WTC11 (cell line): ENCODE measurements at regions not wholly inside any gene's neighbourhood (a gene's known extent, or its start where the extent isn't known, plus 50 kb on each side); places are given as distances from the start of the nearest gene placed in this dataset.

Experiments
- AFF4 ChIP-seq: sonication (generic); formaldehyde crosslinking; IDR thresholded peaks from 2 replicates; pipeline ENCODE4 v1.8.1; 2023; ENCODE audit warnings: mild to moderate bottlenecking, missing genetic modification reagents, borderline replicate concordance
- CTCF ChIP-seq: fragments of 200-600 bp; IDR thresholded peaks from 2 replicates; pipeline ENCODE4 v1.8.0; 2022; ENCODE audit warnings: antibody characterized with exemption
- ESRRA ChIP-seq: sonication (generic); formaldehyde crosslinking; IDR thresholded peaks from 2 replicates; pipeline ENCODE4 v1.8.1; 2022; ENCODE audit warnings: mild to moderate bottlenecking, missing genetic modification reagents, borderline replicate concordance
- FOXK1 ChIP-seq: sonication (generic); formaldehyde crosslinking; IDR thresholded peaks from 2 replicates; pipeline ENCODE4 v1.8.0; 2022; ENCODE audit warnings: mild to moderate bottlenecking, moderate library complexity, missing genetic modification reagents
- HMGXB4 ChIP-seq: sonication (generic); formaldehyde crosslinking; IDR thresholded peaks from 2 replicates; pipeline ENCODE4 v1.8.1; 2023; ENCODE audit warnings: mild to moderate bottlenecking, moderate library complexity, missing genetic modification reagents
- IRF1 ChIP-seq: sonication (generic); formaldehyde crosslinking; IDR thresholded peaks from 2 replicates; pipeline ENCODE4 v1.8.0; 2023; ENCODE audit warnings: missing genetic modification reagents
- MAX ChIP-seq: sonication (generic); formaldehyde crosslinking; IDR thresholded peaks from 2 replicates; pipeline ENCODE4 v1.8.0; 2022; ENCODE audit warnings: mild to moderate bottlenecking, missing genetic modification reagents
- NR1H2 ChIP-seq: sonication (generic); formaldehyde crosslinking; IDR thresholded peaks from 2 replicates; pipeline ENCODE4 v1.9.0; 2021; ENCODE audit warnings: mild to moderate bottlenecking, moderate library complexity, missing genetic modification reagents

- TF ChIP-seq CTCF (no peak), AFF4 (no peak), HMGXB4 (no peak), ESRRA (CRISPR knock-in tag) (no peak), MAX (no peak), NR1H2 (CRISPR knock-in tag) (no peak), IRF1 (CRISPR knock-in tag) (no peak), FOXK1 (no peak)
These were observed 187.3 kb downstream of the RTP5 start for GRCh38 chr2:242056785-242057184.
